ENCODE measurements at regions not wholly inside any gene's neighbourhood (a gene's known extent, or its start where the extent isn't known, plus 50 kb on each side); places are given as distances from the start of the nearest gene placed in this dataset.

GRCh38 chr5:98069876-98070512 is 703.5 kb upstream of the RGMB start:
- POLR2A ChIA-PET: no interaction called here
- no TSS peak for BruUV-seq (replicated peaks)
- H3K36me3 ChIP-seq (ENCODE audit: control insufficient read depth, insufficient read depth, low read length): no peaks in the 10 kb centered on the region
- H3K27ac ChIP-seq (ENCODE audit: low read length): no peak overlapping the region
- CTCF ChIA-PET: no interaction called here
- no peak for TF ChIP-seq TCF7L2 (IDR thresholded peaks at IDR 0.05; ENCODE audit: low read depth, low read length)
- no peak for TF ChIP-seq CTCF (IDR thresholded peaks at IDR 0.05)
- TF ChIP-seq SIN3A (IDR thresholded peaks at IDR 0.05; ENCODE audit: borderline replicate concordance, insufficient read depth, low read depth, low read length): no peak
- TF ChIP-seq, protein P1, sequence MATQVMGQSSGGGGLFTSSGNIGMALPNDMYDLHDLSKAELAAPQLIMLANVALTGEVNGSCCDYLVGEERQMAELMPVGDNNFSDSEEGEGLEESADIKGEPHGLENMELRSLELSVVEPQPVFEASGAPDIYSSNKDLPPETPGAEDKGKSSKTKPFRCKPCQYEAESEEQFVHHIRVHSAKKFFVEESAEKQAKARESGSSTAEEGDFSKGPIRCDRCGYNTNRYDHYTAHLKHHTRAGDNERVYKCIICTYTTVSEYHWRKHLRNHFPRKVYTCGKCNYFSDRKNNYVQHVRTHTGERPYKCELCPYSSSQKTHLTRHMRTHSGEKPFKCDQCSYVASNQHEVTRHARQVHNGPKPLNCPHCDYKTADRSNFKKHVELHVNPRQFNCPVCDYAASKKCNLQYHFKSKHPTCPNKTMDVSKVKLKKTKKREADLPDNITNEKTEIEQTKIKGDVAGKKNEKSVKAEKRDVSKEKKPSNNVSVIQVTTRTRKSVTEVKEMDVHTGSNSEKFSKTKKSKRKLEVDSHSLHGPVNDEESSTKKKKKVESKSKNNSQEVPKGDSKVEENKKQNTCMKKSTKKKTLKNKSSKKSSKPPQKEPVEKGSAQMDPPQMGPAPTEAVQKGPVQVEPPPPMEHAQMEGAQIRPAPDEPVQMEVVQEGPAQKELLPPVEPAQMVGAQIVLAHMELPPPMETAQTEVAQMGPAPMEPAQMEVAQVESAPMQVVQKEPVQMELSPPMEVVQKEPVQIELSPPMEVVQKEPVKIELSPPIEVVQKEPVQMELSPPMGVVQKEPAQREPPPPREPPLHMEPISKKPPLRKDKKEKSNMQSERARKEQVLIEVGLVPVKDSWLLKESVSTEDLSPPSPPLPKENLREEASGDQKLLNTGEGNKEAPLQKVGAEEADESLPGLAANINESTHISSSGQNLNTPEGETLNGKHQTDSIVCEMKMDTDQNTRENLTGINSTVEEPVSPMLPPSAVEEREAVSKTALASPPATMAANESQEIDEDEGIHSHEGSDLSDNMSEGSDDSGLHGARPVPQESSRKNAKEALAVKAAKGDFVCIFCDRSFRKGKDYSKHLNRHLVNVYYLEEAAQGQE (IDR thresholded peaks at IDR 0.05; ENCODE audit: insufficient read depth in 1 of 2, low read depth in 2 of 2, low read length in 1 of 2): no peak
- TF ChIP-seq POLR2AphosphoS5 (IDR thresholded peaks at IDR 0.05; ENCODE audit: low read depth, low read length): no peak
- no peaks in the 10 kb centered on the region for H3K27me3 ChIP-seq (ENCODE audit: control insufficient read depth, insufficient read depth, low read length)
- in situ Hi-C loops (cut with HindIII; ENCODE audit: low pct_unique_long_range_greater_than_20kb, low sequenced_read_pairs) (no loop called here), intact Hi-C loops (cut with micrococcal nuclease; ENCODE audit: unreplicated experiment) (no loop called here)
- no peaks in the 10 kb centered on the region for H3K4me1 ChIP-seq (ENCODE audit: control insufficient read depth, insufficient read depth, low read length)
- no peak overlapping the region for H3K4me3 ChIP-seq (ENCODE audit: low read depth in 2 of 2, low read length in 2 of 2)
- ATAC-seq (no peak), DNase-seq (ENCODE audit: low read depth, low spot score) (no peak)
- H3K9me3 ChIP-seq (ENCODE audit: control insufficient read depth, insufficient read depth, low read depth, low read length): no peaks in the 10 kb centered on the region

- Histone ChIP-seq H3K27ac (ENCODE audit: low read length) (no peak overlapping the region), H3K27me3 (ENCODE audit: control insufficient read depth, insufficient read depth, low read length) (no peaks in the 10 kb centered on the region), H3K4me1 (ENCODE audit: control insufficient read depth, insufficient read depth, low read length) (no peaks in the 10 kb centered on the region), H3K36me3 (ENCODE audit: control insufficient read depth, insufficient read depth, low read length) (no peaks in the 10 kb centered on the region), H3K9me3 (ENCODE audit: control insufficient read depth, insufficient read depth, low read depth, low read length) (no peaks in the 10 kb centered on the region), H3K4me3 (ENCODE audit: low read depth in 2 of 2, low read length in 2 of 2) (no peak overlapping the region)
- ATAC-seq: no peak
- intact Hi-C loops (cut with micrococcal nuclease; ENCODE audit: unreplicated experiment): no loop called here
- ChIA-PET POLR2A (no interaction called here), CTCF (no interaction called here)
- BruUV-seq (replicated peaks): no TSS peak
- TF ChIP-seq CTCF (IDR thresholded peaks at IDR 0.05): no peak
- TF ChIP-seq POLR2AphosphoS5 (IDR thresholded peaks at IDR 0.05; ENCODE audit: low read depth, low read length): no peak
- TF ChIP-seq SIN3A (IDR thresholded peaks at IDR 0.05; ENCODE audit: borderline replicate concordance, insufficient read depth, low read depth, low read length): no peak
- TF ChIP-seq, protein P1 (IDR thresholded peaks at IDR 0.05; ENCODE audit: insufficient read depth in 1 of 2, low read depth in 2 of 2, low read length in 1 of 2): no peak
- no peak for TF ChIP-seq TCF7L2 (IDR thresholded peaks at IDR 0.05; ENCODE audit: low read depth, low read length)
- in situ Hi-C loops (cut with HindIII; ENCODE audit: low pct_unique_long_range_greater_than_20kb, low sequenced_read_pairs): no loop called here
- no peak for DNase-seq (ENCODE audit: low read depth, low spot score)
Measured at GRCh38 chr5:98072921-98073320, 700.5 kb upstream of the RGMB start.
